HG03432 (cell line): ENCODE measurements at regions not wholly inside any gene's neighbourhood (a gene's known extent, or its start where the extent isn't known, plus 50 kb on each side); places are given as distances from the start of the nearest gene placed in this dataset.

Experiments used
- ATAC-seq: cut with Tn5 transposase; IDR thresholded peaks from one replicate; pipeline ENCODE4 v1.9.1; 2021; ENCODE audit warnings: mild to moderate bottlenecking, moderate library complexity; ENCODE audit not compliant: unreplicated experiment

- ATAC-seq = no peak
Observed at GRCh38 chr4:162237676-162238075, 73.9 kb upstream of the FSTL5 start.

GRCh38 chr4:162234595-162234994 lies 70.8 kb upstream of the FSTL5 start:
- no peak for ATAC-seq

- no peak for ATAC-seq
Observed at GRCh38 chr4:162232349-162232748, 68.5 kb upstream of the FSTL5 start.

- no peak for ATAC-seq
Observed at GRCh38 chr4:162229670-162230069, 65.9 kb upstream of the FSTL5 start.

- ATAC-seq = no peak
Observed at GRCh38 chr4:162221148-162221547, 57.3 kb upstream of the FSTL5 start.
